H1 (cell line): ENCODE measurements at regions not wholly inside any gene's neighbourhood (a gene's known extent, or its start where the extent isn't known, plus 50 kb on each side); places are given as distances from the start of the nearest gene placed in this dataset.

Experiments
- KDM1A ChIP-seq: fragments of 200-600, 300-600 bp; sonication (generic); IDR thresholded peaks from 2 replicates; pipeline ENCODE4 v1.7.1; 2016; ENCODE audit warnings: mild to moderate bottlenecking, low read length, borderline replicate concordance
- PHF8 ChIP-seq: fragments of 200-600 bp; sonication (generic); conservative IDR thresholded peaks from 2 replicates; pipeline ENCODE4 v1.7.1; 2012; ENCODE audit warnings: low read depth, mild to moderate bottlenecking, inconsistent platforms, low read length, moderate library complexity
- POLR2A ChIP-seq, 2 experiments: IDR thresholded peaks; 1 replicate in 1 of 2; 2 replicates in 1 of 2; pipeline ENCODE4 v1.6.1; 2011; ENCODE audit warnings: low read depth in 2 of 2, low read length in 2 of 2, mild to moderate bottlenecking in 2 of 2; ENCODE audit errors: control extremely low read depth in 1 of 2
- POLR2AphosphoS5 ChIP-seq: IDR thresholded peaks from 2 replicates; pipeline ENCODE4 v1.6.1; 2011; ENCODE audit warnings: low read depth, low read length
- RAD21 ChIP-seq, 2 experiments: IDR thresholded peaks in 1 of 2; conservative IDR thresholded peaks in 1 of 2; 2 replicates each; pipeline ENCODE4 v1.6.1; 2011; ENCODE audit warnings: low read depth in 2 of 2, low read length in 2 of 2, improper control_type of control experiment in 1 of 2, inconsistent platforms in 1 of 2, mild to moderate bottlenecking in 1 of 2, moderate library complexity in 1 of 2
- SP2 ChIP-seq: IDR thresholded peaks from 2 replicates; pipeline ENCODE4 v1.6.1; 2012; ENCODE audit warnings: mild to moderate bottlenecking, low read length, inconsistent platforms
- TF ChIP-seq, protein P1 (sequence below): IDR thresholded peaks from 2 replicates; pipeline ENCODE4 v1.6.1; 2012; ENCODE audit warnings: low read length, inconsistent platforms
- TF ChIP-seq, protein P2 (sequence below), 3 experiments: IDR thresholded peaks; 1 replicate in 2 of 3; 2 replicates in 1 of 3; pipeline versions ENCODE4 v1.5.1 to v1.6.1; 2011; ENCODE audit warnings: low read length in 3 of 3, mild to moderate bottlenecking in 3 of 3, inconsistent platforms in 2 of 3, low read depth in 1 of 3, moderate library complexity in 1 of 3; ENCODE audit not compliant: insufficient read depth in 1 of 3; ENCODE audit errors: control extremely low read depth in 1 of 3

DNA sequence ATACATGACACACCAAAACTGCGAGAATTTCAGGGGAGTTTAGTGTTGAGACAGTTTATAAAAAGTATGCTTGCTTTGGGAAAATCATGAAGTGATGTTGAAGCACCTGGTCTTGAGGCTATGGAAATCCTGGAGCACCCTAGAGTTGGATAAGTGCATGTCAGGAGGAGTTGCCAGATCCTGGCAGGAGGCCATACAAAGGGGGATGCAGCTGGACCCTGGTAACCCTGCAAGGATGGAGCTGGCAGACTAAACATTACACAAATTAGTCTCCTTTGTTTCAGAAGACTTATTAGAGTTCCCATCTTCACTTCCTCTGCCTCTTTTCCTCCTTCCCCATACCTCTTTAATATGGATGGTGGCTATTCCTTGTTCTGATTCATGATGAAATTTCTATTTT lies 907.0 kb downstream of the BCL11B start:
- TF ChIP-seq POLR2A (IDR thresholded peaks at IDR 0.05; ENCODE audit: control extremely low read depth in 1 of 2, low read depth in 2 of 2, low read length in 2 of 2) (no peak), SP2 (no peak), RAD21 (IDR thresholded peaks at IDR 0.05 in 1 of 2, conservative IDR thresholded peaks at IDR 0.05 in 1 of 2; ENCODE audit: low read depth in 2 of 2, low read length in 2 of 2) (no peak), KDM1A (no peak), PHF8 (no peak), POLR2AphosphoS5 (no peak)
- TF ChIP-seq, protein P1, sequence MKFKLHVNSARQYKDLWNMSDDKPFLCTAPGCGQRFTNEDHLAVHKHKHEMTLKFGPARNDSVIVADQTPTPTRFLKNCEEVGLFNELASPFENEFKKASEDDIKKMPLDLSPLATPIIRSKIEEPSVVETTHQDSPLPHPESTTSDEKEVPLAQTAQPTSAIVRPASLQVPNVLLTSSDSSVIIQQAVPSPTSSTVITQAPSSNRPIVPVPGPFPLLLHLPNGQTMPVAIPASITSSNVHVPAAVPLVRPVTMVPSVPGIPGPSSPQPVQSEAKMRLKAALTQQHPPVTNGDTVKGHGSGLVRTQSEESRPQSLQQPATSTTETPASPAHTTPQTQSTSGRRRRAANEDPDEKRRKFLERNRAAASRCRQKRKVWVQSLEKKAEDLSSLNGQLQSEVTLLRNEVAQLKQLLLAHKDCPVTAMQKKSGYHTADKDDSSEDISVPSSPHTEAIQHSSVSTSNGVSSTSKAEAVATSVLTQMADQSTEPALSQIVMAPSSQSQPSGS = no peak
- TF ChIP-seq, protein P2, sequence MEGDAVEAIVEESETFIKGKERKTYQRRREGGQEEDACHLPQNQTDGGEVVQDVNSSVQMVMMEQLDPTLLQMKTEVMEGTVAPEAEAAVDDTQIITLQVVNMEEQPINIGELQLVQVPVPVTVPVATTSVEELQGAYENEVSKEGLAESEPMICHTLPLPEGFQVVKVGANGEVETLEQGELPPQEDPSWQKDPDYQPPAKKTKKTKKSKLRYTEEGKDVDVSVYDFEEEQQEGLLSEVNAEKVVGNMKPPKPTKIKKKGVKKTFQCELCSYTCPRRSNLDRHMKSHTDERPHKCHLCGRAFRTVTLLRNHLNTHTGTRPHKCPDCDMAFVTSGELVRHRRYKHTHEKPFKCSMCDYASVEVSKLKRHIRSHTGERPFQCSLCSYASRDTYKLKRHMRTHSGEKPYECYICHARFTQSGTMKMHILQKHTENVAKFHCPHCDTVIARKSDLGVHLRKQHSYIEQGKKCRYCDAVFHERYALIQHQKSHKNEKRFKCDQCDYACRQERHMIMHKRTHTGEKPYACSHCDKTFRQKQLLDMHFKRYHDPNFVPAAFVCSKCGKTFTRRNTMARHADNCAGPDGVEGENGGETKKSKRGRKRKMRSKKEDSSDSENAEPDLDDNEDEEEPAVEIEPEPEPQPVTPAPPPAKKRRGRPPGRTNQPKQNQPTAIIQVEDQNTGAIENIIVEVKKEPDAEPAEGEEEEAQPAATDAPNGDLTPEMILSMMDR (IDR thresholded peaks at IDR 0.05; ENCODE audit: control extremely low read depth in 1 of 3, insufficient read depth in 1 of 3, low read depth in 1 of 3, low read length in 3 of 3) = no peak
